ENCODE measurements at regions not wholly inside any gene's neighbourhood (a gene's known extent, or its start where the extent isn't known, plus 50 kb on each side); places are given as distances from the start of the nearest gene placed in this dataset.

DNA sequence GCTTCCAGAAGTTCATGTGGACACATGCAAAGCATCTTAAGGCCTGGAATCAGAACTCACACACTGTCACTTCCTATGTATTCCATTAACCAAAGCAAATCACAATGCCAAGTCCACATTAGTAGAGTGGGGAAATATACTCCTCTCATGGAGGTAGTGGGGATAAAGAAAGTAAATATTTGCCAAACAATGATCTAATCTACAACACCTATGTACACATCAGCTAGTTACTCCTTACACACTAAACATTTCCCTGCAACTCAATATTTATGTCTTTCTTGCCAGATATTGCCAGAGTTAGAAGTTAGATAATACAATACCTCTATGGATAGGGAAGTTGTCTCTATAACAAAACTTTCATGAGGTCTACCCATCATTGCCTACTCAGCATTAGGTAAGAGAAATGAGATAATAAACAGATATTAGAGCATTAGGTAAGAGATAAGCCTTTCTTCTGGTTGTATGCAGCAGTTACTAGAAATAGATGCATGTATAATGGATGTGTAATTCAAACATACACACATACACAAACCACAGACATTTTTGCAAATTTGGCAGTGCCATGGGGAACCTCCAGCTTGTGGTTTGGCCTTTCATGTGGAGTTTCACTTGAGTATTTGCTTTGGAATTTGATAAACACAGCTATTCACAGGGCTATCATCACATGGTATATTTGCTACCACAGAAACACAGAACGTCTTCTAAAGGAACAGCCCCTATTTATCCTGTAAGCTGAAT is 196.5 kb downstream of the TLE1 start:
- no peak overlapping the region for H3K27ac ChIP-seq (ENCODE audit: low read depth, low read length)

DNA sequence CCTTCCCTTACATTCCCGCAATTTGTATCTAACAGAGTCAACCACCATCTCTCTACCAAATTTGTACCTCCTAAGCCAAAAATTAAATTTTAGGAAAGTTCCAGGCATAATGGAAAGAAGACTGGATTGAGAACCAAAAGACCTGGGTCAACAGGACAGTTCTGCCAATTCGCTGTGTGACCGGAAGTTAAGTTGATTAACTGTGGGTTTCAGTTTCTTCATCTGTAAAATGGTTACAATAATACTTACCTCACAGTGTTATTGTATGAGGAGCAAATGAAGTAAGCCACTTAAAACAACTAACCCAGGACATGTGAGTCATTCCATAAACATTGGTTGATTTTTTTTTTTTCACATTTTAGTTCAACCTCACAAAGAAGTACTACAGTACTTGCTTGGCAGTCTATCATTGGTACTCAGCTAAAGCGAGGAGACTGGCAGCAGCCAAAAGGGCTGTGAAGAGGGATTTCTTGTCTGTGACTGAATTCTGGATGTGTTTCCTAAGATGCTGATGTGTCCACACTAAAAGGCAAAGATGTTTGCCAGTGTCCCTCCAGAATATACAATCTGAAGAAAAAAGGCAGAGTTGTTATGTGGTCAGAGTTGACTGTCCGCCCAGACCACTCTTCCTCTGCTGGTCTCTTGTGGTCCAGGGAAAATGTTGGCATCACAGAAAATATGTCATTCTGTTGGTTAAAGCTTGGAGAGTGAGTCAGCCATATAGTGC is 198.6 kb downstream of the TLE1 start:
- no peak overlapping the region for H3K4me3 ChIP-seq (ENCODE audit: low read length)
- H3K4me1 ChIP-seq (ENCODE audit: control insufficient read depth, low read length), result no peaks in the 10 kb centered on the region
- no peak for TF ChIP-seq EZH2phosphoT487 (IDR thresholded peaks at IDR 0.05; ENCODE audit: borderline replicate concordance, low read length)
- TF ChIP-seq, protein P1, sequence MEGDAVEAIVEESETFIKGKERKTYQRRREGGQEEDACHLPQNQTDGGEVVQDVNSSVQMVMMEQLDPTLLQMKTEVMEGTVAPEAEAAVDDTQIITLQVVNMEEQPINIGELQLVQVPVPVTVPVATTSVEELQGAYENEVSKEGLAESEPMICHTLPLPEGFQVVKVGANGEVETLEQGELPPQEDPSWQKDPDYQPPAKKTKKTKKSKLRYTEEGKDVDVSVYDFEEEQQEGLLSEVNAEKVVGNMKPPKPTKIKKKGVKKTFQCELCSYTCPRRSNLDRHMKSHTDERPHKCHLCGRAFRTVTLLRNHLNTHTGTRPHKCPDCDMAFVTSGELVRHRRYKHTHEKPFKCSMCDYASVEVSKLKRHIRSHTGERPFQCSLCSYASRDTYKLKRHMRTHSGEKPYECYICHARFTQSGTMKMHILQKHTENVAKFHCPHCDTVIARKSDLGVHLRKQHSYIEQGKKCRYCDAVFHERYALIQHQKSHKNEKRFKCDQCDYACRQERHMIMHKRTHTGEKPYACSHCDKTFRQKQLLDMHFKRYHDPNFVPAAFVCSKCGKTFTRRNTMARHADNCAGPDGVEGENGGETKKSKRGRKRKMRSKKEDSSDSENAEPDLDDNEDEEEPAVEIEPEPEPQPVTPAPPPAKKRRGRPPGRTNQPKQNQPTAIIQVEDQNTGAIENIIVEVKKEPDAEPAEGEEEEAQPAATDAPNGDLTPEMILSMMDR (IDR thresholded peaks at IDR 0.05; ENCODE audit: low read depth, low read length, poor library complexity, severe bottlenecking), result no peak
- H3K79me2 ChIP-seq (ENCODE audit: control insufficient read depth, low read length), result no peaks in the 10 kb centered on the region
- H3K9me3 ChIP-seq (ENCODE audit: control insufficient read depth, insufficient read depth, low read length), result no peaks in the 10 kb centered on the region
- H3F3A ChIP-seq (ENCODE audit: control insufficient read depth, insufficient read depth), result no peaks in the 10 kb centered on the region
- H3K9me2 ChIP-seq (replicated peaks; ENCODE audit: control insufficient read depth, low read length), result no peaks in the 10 kb centered on the region
- no peaks in the 10 kb centered on the region for H4K20me1 ChIP-seq (ENCODE audit: control insufficient read depth, insufficient read depth, low read depth, low read length)
- H3K4me2 ChIP-seq (ENCODE audit: low read length), result no peak overlapping the region
- H3K36me3 ChIP-seq (ENCODE audit: control insufficient read depth, low read length), result no peaks in the 10 kb centered on the region
- no peaks in the 10 kb centered on the region for H3K27me3 ChIP-seq (ENCODE audit: control insufficient read depth, low read length)
- H3K27ac ChIP-seq (ENCODE audit: low read depth, low read length), result no peak overlapping the region

More for the DNA sequence above, 196.5 kb downstream of the TLE1 start:
- no peaks in the 10 kb centered on the region for H3K4me1 ChIP-seq (ENCODE audit: control insufficient read depth, low read length)
- no peaks in the 10 kb centered on the region for H4K20me1 ChIP-seq (ENCODE audit: control insufficient read depth, insufficient read depth, low read depth, low read length)
- no peak overlapping the region for H3K4me3 ChIP-seq (ENCODE audit: low read length)
- H3K9me2 ChIP-seq (replicated peaks; ENCODE audit: control insufficient read depth, low read length), result no peaks in the 10 kb centered on the region
- no peaks in the 10 kb centered on the region for H3K9me3 ChIP-seq (ENCODE audit: control insufficient read depth, insufficient read depth, low read length)
- no peak overlapping the region for H3K4me2 ChIP-seq (ENCODE audit: low read length)
- no peaks in the 10 kb centered on the region for H3F3A ChIP-seq (ENCODE audit: control insufficient read depth, insufficient read depth)
- H3K27me3 ChIP-seq (ENCODE audit: control insufficient read depth, low read length), result no peaks in the 10 kb centered on the region
- H3K79me2 ChIP-seq (ENCODE audit: control insufficient read depth, low read length), result no peaks in the 10 kb centered on the region
- H3K36me3 ChIP-seq (ENCODE audit: control insufficient read depth, low read length), result no peaks in the 10 kb centered on the region
- TF ChIP-seq, protein P1 (IDR thresholded peaks at IDR 0.05; ENCODE audit: low read depth, low read length, poor library complexity, severe bottlenecking), result no peak
- TF ChIP-seq EZH2phosphoT487 (IDR thresholded peaks at IDR 0.05; ENCODE audit: borderline replicate concordance, low read length), result no peak

DNA sequence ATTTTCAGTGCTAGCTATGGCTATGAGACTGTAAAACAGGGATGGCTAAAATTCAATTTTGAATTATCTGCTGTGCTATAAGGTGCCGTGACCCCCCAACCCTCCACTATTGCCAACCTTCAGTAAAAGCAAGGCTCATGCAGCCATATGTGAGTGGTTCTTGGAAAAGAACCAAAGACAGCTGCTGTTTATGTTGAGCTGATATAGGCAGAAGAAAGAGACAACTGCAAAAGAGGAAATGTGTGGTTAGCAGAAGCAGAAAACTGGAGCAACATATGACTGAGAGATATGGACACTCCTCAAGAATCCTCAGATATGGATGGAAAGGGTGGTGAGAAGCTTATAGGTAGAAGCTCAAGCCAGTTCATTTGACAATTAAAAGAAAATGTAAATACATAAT is 200.3 kb downstream of the TLE1 start:
- Histone ChIP-seq H3K4me3 (ENCODE audit: low read length) (no peak overlapping the region), H3F3A (ENCODE audit: control insufficient read depth, insufficient read depth) (no peaks in the 10 kb centered on the region), H3K27ac (ENCODE audit: low read depth, low read length) (no peak overlapping the region), H3K4me1 (ENCODE audit: control insufficient read depth, low read length) (no peaks in the 10 kb centered on the region), H4K20me1 (ENCODE audit: control insufficient read depth, insufficient read depth, low read depth, low read length) (no peaks in the 10 kb centered on the region), H3K27me3 (ENCODE audit: control insufficient read depth, low read length) (no peaks in the 10 kb centered on the region), H3K9me2 (replicated peaks; ENCODE audit: control insufficient read depth, low read length) (no peaks in the 10 kb centered on the region), H3K36me3 (ENCODE audit: control insufficient read depth, low read length) (no peaks in the 10 kb centered on the region), H3K4me2 (ENCODE audit: low read length) (no peak overlapping the region), H3K9me3 (ENCODE audit: control insufficient read depth, insufficient read depth, low read length) (no peaks in the 10 kb centered on the region), H3K79me2 (ENCODE audit: control insufficient read depth, low read length) (no peaks in the 10 kb centered on the region)
- TF ChIP-seq, protein P1 (IDR thresholded peaks at IDR 0.05; ENCODE audit: low read depth, low read length, poor library complexity, severe bottlenecking), result no peak
- TF ChIP-seq EZH2phosphoT487 (IDR thresholded peaks at IDR 0.05; ENCODE audit: borderline replicate concordance, low read length), result no peak
